ENCODE measurements at regions not wholly inside any gene's neighbourhood (a gene's known extent, or its start where the extent isn't known, plus 50 kb on each side); places are given as distances from the start of the nearest gene placed in this dataset.

- Histone ChIP-seq H3K27ac (ENCODE audit: low read depth, low read length) (no peak overlapping the region), H3F3A (ENCODE audit: control insufficient read depth, insufficient read depth) (no peaks in the 10 kb centered on the region), H3K9me3 (ENCODE audit: control insufficient read depth, insufficient read depth, low read length) (peaks cover 13% of the 10 kb centered on the region; the same call in 1 of the 2 replicates), H3K36me3 (ENCODE audit: control insufficient read depth, low read length) (no peaks in the 10 kb centered on the region), H3K79me2 (ENCODE audit: control insufficient read depth, low read length) (no peaks in the 10 kb centered on the region), H3K4me1 (ENCODE audit: control insufficient read depth, low read length) (no peaks in the 10 kb centered on the region), H3K4me2 (ENCODE audit: low read length) (no peak overlapping the region), H4K20me1 (ENCODE audit: control insufficient read depth, insufficient read depth, low read depth, low read length) (no peaks in the 10 kb centered on the region), H3K4me3 (ENCODE audit: low read length) (no peak overlapping the region), H3K9me2 (replicated peaks; ENCODE audit: control insufficient read depth, low read length) (no peaks in the 10 kb centered on the region), H3K27me3 (ENCODE audit: control insufficient read depth, low read length) (no peaks in the 10 kb centered on the region)
- no peak for TF ChIP-seq CTCF (IDR thresholded peaks at IDR 0.05; ENCODE audit: low read depth, low read length, poor library complexity, severe bottlenecking)
These were observed 83.1 kb upstream of the CST7 start for GRCh38 chr20:24866008-24866407.

DNA sequence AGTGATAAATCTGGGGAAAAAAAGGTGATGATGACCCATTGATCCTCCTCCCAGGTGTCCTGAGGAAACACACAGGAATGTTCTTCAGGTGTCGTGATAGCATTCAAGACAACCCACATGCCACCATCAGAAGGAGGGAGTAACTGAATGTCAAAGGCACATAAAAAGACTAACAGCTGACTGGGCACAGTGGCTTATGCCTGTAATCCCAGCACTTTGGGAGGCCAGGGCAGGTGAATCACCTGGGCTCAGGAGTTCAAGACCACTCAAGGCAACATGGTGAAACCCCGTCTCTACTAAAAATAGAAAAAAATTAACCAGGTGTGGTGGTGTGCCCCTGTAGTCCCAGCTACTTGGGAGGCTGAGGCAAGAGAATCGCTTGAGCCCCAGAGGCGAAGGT is 82.3 kb upstream of the CST7 start:
- Histone ChIP-seq H3K4me1 (ENCODE audit: control insufficient read depth, low read length) (no peaks in the 10 kb centered on the region), H3K27me3 (ENCODE audit: control insufficient read depth, low read length) (no peaks in the 10 kb centered on the region), H3K27ac (ENCODE audit: low read depth, low read length) (no peak overlapping the region), H3K9me2 (replicated peaks; ENCODE audit: control insufficient read depth, low read length) (no peaks in the 10 kb centered on the region), H3F3A (ENCODE audit: control insufficient read depth, insufficient read depth) (no peaks in the 10 kb centered on the region), H3K9me3 (ENCODE audit: control insufficient read depth, insufficient read depth, low read length) (peaks cover 13% of the 10 kb centered on the region; the same call in 1 of the 2 replicates), H3K4me3 (ENCODE audit: low read length) (no peak overlapping the region), H4K20me1 (ENCODE audit: control insufficient read depth, insufficient read depth, low read depth, low read length) (no peaks in the 10 kb centered on the region), H3K79me2 (ENCODE audit: control insufficient read depth, low read length) (no peaks in the 10 kb centered on the region), H3K36me3 (ENCODE audit: control insufficient read depth, low read length) (no peaks in the 10 kb centered on the region), H3K4me2 (ENCODE audit: low read length) (no peak overlapping the region)
- TF ChIP-seq EZH2phosphoT487 (IDR thresholded peaks at IDR 0.05; ENCODE audit: borderline replicate concordance, low read length) (no peak), CTCF (IDR thresholded peaks at IDR 0.05; ENCODE audit: low read depth, low read length, poor library complexity, severe bottlenecking) (no peak)

DNA sequence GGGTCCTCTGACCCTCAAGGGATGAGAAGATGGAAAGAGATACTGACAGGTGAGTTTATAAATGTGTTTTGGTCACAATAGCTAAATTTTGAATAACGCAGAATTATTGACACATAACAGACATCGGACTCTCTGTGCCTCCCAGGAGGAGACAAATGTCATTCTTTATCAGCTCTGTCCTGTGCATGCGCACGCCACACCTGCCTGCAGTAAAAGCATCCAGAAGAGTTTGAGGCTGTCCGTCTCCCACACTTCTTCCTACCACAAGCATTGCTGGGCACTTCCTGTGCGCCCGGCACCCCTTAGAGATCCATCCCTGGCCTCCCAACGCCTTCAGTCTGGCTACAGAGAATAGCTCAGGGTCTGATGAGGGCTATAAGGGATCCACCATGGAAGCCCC is 81.5 kb upstream of the CST7 start:
- H3K4me2 ChIP-seq (ENCODE audit: low read length): no peak overlapping the region
- TF ChIP-seq EZH2phosphoT487 (IDR thresholded peaks at IDR 0.05; ENCODE audit: borderline replicate concordance, low read length) (no peak), CTCF (IDR thresholded peaks at IDR 0.05; ENCODE audit: low read depth, low read length, poor library complexity, severe bottlenecking) (no peak)

More for the DNA sequence above, 81.5 kb upstream of the CST7 start:
- Histone ChIP-seq H3K4me3 (ENCODE audit: low read length) (no peak overlapping the region), H3K36me3 (ENCODE audit: control insufficient read depth, low read length) (no peaks in the 10 kb centered on the region), H3K4me1 (ENCODE audit: control insufficient read depth, low read length) (no peaks in the 10 kb centered on the region), H3K27ac (ENCODE audit: low read depth, low read length) (no peak overlapping the region), H3K9me2 (replicated peaks; ENCODE audit: control insufficient read depth, low read length) (no peaks in the 10 kb centered on the region), H3K79me2 (ENCODE audit: control insufficient read depth, low read length) (no peaks in the 10 kb centered on the region), H3K9me3 (ENCODE audit: control insufficient read depth, insufficient read depth, low read length) (peaks cover 13% of the 10 kb centered on the region; the same call in 1 of the 2 replicates), H3K27me3 (ENCODE audit: control insufficient read depth, low read length) (no peaks in the 10 kb centered on the region), H3F3A (ENCODE audit: control insufficient read depth, insufficient read depth) (no peaks in the 10 kb centered on the region), H4K20me1 (ENCODE audit: control insufficient read depth, insufficient read depth, low read depth, low read length) (no peaks in the 10 kb centered on the region)

Measured in DOHH2 (cell line).